Immature natural killer cell (primary cell): ENCODE measurements at regions not wholly inside any gene's neighbourhood (a gene's known extent, or its start where the extent isn't known, plus 50 kb on each side); places are given as distances from the start of the nearest gene placed in this dataset.
"Not testable (repeated sequence)": the region's sequence is repeated elsewhere in the genome, so short reads cannot be mapped to it uniquely, and the experiment has no call there.

Experiments used
- DNase-seq, 3 donors: peaks; one replicate each; pipeline ENCODE4 v3.0.0; 2022; ENCODE audit warnings: mixed read lengths in 1 of 3
- H3K27ac Mint-ChIP-seq, 6 donors: one replicate each; pipeline ENCODE4 v1.8.0; 2020; ENCODE audit warnings: mixed read lengths in 6 of 6, mild to moderate bottlenecking in 5 of 6, inconsistent platforms in 4 of 6, moderate library complexity in 3 of 6
- H3K27me3 Mint-ChIP-seq, 3 donors: one replicate each; pipeline ENCODE4 v1.8.0; 2020 to 2021; ENCODE audit warnings: low read depth in 3 of 3, mild to moderate bottlenecking in 3 of 3, mixed read lengths in 3 of 3, moderate library complexity in 3 of 3, inconsistent platforms in 1 of 3
- H3K36me3 Mint-ChIP-seq, 3 donors: one replicate each; pipeline ENCODE4 v1.8.0; 2020; ENCODE audit warnings: mixed read lengths in 3 of 3, inconsistent platforms in 2 of 3, mild to moderate bottlenecking in 2 of 3
- H3K4me1 Mint-ChIP-seq, 2 donors: one replicate each; pipeline ENCODE4 v1.8.0; 2020; ENCODE audit warnings: inconsistent platforms in 2 of 2, mild to moderate bottlenecking in 2 of 2, mixed read lengths in 2 of 2, moderate library complexity in 1 of 2
- H3K4me3 Mint-ChIP-seq, 5 donors: one replicate each; pipeline ENCODE4 v1.8.0; 2020; ENCODE audit warnings: mild to moderate bottlenecking in 5 of 5, mixed read lengths in 5 of 5, inconsistent platforms in 3 of 5, moderate library complexity in 3 of 5
- H3K9me3 Mint-ChIP-seq, 6 donors: one replicate each; pipeline ENCODE4 v1.8.0; 2020; ENCODE audit warnings: mild to moderate bottlenecking in 6 of 6, mixed read lengths in 6 of 6, inconsistent platforms in 4 of 6, moderate library complexity in 3 of 6

DNA sequence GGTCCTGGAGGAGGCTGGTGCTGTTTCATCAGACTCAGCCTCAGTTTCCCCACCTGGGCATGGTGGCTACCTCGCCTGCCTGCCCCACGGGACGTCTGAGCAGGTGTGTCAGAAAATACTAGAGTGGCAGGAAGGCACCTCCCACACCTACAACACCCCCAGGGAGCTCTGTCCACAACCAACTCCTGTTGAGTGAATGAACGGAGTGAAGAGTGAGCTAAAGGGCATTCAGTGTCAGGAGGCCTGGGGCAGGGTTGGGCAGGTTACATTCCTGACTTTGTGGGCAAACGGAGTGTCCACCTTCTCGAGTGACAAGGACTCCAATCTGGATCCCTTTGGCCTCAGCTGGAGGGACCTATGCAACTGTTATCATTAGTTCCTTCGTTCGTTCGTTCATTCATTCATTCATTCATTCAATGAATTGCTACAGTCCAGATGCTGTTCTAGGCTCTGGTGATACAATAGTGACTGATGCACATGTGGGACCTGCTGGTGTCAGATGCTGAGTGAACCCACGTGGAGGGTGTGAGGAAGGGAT is 195.2 kb downstream of the CTTN start:
- H3K27me3 Mint-ChIP-seq: peaks cover 4 to 17% (median 17%) of the 10 kb centered on the region in 3 donors
- H3K4me1 Mint-ChIP-seq: peaks cover 6 to 17% of the 10 kb centered on the region in 2 donors
- H3K36me3 Mint-ChIP-seq: no peaks in the 10 kb centered on the region
- no peak for DNase-seq
- H3K9me3 Mint-ChIP-seq: no peaks in the 10 kb centered on the region
- H3K4me3 Mint-ChIP-seq: no peak overlapping the region
- no peak overlapping the region for H3K27ac Mint-ChIP-seq

DNA sequence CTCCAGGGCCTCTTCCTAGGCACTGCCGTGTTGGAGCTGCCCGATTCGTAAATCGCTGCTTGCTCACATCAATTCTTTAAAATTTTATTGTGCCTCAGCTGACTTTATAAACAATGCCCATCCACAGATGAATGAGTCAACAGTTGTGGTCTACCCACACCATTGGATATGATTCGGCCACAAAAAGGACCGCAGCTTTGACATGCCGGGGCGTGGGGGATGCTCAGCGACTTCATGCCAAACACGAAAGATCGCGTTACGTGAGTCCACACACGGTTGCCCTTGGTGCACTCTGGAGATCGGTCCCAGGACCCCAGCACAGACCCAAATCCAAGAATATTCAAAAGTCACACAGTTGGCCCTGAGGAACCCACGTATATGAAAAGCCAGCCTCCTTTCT is 195.7 kb downstream of the CTTN start:
- Mint-ChIP-seq H3K4me3 (no peak overlapping the region), H3K9me3 (no peaks in the 10 kb centered on the region), H3K36me3 (no peaks in the 10 kb centered on the region), H3K27ac (no peak overlapping the region), H3K4me1 (peaks cover 6 to 17% of the 10 kb centered on the region in 2 donors), H3K27me3 (peaks cover 4 to 17% (median 17%) of the 10 kb centered on the region in 3 donors)
- no peak for DNase-seq

- Mint-ChIP-seq H3K4me3 (no peak overlapping the region), H3K36me3 (no peaks in the 10 kb centered on the region), H3K27ac (no peak overlapping the region), H3K27me3 (peaks cover 5 to 17% (median 16%) of the 10 kb centered on the region in 3 donors), H3K9me3 (no peaks in the 10 kb centered on the region), H3K4me1 (peaks cover 5 to 13% of the 10 kb centered on the region in 2 donors)
- no peak for DNase-seq
Measured at GRCh38 chr11:70594606-70595005, 196.3 kb downstream of the CTTN start.

DNA sequence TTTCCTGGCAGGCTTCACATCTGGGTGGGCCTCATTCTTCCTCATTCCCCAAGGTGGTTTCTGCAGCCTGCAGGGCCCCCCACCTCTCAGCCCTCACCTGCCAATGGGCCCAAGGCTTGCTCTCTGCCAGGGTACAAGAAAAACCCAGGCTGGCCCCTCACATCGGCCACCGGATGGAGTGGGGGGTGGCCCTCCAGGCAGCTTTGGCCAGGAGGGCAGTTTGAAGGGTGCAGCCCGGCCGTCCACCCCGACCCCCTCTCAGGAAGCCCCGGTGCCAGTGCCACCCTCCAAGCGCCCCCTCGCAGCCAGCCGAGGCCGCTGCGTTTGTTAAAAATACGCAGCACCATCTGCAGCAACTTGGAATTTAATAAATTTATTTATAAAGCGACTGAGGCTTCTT is 196.7 kb downstream of the CTTN start:
- H3K9me3 Mint-ChIP-seq: no peaks in the 10 kb centered on the region
- no peak overlapping the region for H3K27ac Mint-ChIP-seq
- H3K4me3 Mint-ChIP-seq: no peak overlapping the region
- no peaks in the 10 kb centered on the region for H3K36me3 Mint-ChIP-seq
- DNase-seq: no peak
- H3K27me3 Mint-ChIP-seq: peaks cover 8 to 17% (median 15%) of the 10 kb centered on the region in 3 donors
- H3K4me1 Mint-ChIP-seq: peaks cover 4 to 11% of the 10 kb centered on the region in 2 donors

GRCh38 chr11:70595452-70595851 is 197.1 kb downstream of the CTTN start:
- H3K4me3 Mint-ChIP-seq: no peak overlapping the region
- no peak overlapping the region for H3K27ac Mint-ChIP-seq
- no peak for DNase-seq

DNA sequence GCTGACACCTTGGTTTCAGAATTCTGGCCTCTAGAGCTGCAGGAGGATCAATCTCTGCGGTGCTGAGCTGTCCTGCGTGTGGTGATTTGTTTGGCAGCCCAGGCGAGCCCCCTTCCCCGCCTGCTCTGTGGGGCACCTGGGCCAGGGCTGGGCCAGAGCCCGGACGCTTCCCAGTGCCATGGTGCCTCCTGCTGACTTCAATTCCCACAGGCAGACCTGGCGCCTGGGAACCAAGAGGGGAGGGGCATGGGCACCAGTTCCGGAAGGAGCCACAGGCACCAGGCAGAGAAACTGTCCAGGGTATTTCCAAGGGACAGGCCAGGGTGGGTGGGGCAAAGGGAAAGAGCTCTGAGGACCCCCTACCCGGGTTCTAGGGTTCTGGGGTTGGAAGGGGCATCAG is 197.8 kb downstream of the CTTN start:
- Mint-ChIP-seq H3K4me3 (no peak overlapping the region), H3K4me1 (peaks cover 0 to under 1% of the 10 kb centered on the region in 2 donors), H3K36me3 (no peaks in the 10 kb centered on the region), H3K27ac (no peak overlapping the region), H3K9me3 (no peaks in the 10 kb centered on the region), H3K27me3 (peaks cover 7 to 12% (median 8%) of the 10 kb centered on the region in 3 donors)
- DNase-seq: no peak

More at GRCh38 chr11:70595452-70595851, 197.1 kb downstream of the CTTN start:
- peaks cover 4 to 7% of the 10 kb centered on the region in 2 donors for H3K4me1 Mint-ChIP-seq
- peaks cover 8 to 17% (median 11%) of the 10 kb centered on the region in 3 donors for H3K27me3 Mint-ChIP-seq
- no peaks in the 10 kb centered on the region for H3K9me3 Mint-ChIP-seq
- no peaks in the 10 kb centered on the region for H3K36me3 Mint-ChIP-seq

DNA sequence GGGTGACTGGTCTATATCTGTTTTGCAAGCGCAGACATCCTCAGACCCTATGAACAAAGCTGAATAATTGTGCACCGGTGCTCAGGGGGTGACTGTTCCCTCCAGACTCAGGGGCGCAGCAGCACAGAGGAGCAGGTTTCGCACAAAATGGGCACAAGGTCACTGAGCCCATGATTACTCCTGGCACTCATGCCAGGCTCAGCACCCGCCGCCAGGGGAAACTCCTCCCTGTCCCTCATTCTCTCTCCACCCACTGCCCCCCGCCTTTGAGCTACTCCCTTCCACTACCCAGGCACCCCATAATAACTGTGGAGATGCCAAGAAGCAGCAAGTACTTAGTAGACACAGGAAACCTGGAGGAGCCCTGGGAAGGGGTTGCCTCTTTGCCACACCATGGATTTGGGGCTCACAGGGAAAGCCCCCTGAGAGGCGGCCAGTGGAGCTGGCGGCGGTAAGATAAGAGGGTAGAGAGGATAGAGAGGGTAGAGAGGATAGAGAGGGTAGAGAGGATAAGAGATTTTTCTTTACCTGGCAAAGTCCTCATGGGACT is 198.8 kb downstream of the CTTN start:
- H3K4me1 Mint-ChIP-seq: no peaks in the 10 kb centered on the region
- H3K27ac Mint-ChIP-seq: no peak overlapping the region
- no peak overlapping the region for H3K4me3 Mint-ChIP-seq
- H3K9me3 Mint-ChIP-seq: no peaks in the 10 kb centered on the region
- no peaks in the 10 kb centered on the region for H3K36me3 Mint-ChIP-seq
- no peak for DNase-seq
- peaks cover 7 to 12% (median 8%) of the 10 kb centered on the region in 3 donors for H3K27me3 Mint-ChIP-seq

DNA sequence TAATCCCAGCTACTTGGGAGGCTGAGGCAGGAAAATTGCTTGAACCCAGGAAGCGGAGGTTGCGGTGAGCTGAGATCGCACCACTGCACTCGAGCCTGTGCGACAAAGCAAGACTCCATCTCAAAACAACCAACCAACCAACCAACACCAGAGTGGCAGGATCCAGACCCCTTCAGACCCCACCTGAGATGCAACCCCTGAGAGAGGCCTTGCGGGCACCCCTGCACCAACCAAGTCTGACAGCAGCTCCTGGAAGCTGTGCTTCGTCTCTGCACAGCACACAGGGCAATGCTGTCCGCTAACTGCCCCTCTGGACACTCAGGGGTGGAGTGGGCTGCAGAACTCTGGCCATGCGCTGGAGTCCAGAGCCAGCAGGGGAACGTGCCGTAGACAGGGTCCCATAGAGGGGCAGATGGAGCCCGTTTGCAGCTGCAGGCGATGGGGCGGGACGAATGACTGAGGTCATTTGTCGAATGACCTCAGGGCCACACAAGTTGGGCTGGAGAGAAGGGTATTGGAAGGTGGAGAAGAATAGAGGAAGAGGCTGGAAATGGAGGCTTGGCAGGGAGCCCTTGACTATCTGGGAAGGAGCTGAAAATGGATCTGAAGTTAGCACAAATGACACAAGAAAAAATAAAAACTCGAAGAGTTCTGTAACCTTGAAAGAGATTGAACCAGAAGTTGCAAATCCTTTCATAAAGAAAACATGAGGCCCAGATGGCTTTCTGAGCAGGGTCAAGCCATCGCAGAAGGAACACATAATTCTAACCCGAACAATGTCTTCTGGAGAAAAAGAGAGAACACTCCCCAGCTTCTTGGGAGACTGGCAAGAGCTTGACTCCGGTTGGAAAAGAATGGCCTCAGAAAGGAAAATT is 199.7 kb downstream of the CTTN start:
- Mint-ChIP-seq H3K4me3 (no peak overlapping the region), H3K4me1 (no peaks in the 10 kb centered on the region), H3K36me3 (no peaks in the 10 kb centered on the region), H3K9me3 (no peaks in the 10 kb centered on the region), H3K27ac (no peak overlapping the region), H3K27me3 (peaks cover 7 to 12% (median 8%) of the 10 kb centered on the region in 3 donors)
- DNase-seq: no peak

- H3K9me3 Mint-ChIP-seq, DNase-seq, H3K27me3 Mint-ChIP-seq, H3K4me3 Mint-ChIP-seq, H3K27ac Mint-ChIP-seq, H3K4me1 Mint-ChIP-seq, H3K36me3 Mint-ChIP-seq: not testable (repeated sequence)
Measured at GRCh38 chr11:70600911-70601415, 202.6 kb downstream of the CTTN start.

GRCh38 chr11:70601861-70602538 is 203.7 kb downstream of the CTTN start:
- Mint-ChIP-seq H3K4me3 (no peak overlapping the region), H3K27ac (no peak overlapping the region), H3K36me3 (no peaks in the 10 kb centered on the region), H3K4me1 (no peaks in the 10 kb centered on the region), H3K9me3 (no peaks in the 10 kb centered on the region), H3K27me3 (peaks cover 2 to 9% (median 5%) of the 10 kb centered on the region in 3 donors)
- no peak for DNase-seq

DNA sequence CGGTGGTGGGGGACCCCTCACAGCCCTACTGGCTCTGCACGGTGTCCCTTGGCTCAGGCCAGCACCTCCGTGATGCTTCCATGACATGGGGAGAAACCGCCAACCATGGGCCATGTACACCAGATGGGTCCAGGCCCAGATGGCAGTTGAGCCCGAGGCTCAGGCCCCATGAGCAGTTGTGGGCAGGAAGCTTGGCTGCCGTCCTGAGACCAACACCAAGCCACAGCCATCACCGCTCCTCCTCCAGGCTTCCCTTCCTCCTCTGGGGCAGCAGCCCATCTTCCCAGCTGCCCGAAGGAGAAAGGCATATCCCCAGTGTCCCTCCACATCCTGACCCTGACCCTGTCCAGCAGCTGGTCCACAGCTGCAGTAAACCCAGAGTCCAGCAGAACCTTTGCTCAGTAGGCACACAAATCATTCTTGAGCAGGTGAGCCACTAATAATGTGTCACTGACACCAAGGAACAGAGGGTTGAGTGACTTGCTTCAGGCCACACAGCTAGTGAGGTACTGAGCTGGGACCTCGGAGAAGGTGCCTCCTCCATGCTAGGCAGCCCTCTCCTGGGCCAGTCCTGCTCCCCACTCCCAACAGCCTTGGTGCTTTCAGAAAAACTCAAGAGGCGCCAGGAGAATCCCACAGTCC is 204.9 kb downstream of the CTTN start:
- H3K36me3 Mint-ChIP-seq: no peaks in the 10 kb centered on the region
- H3K4me1 Mint-ChIP-seq: no peaks in the 10 kb centered on the region
- H3K9me3 Mint-ChIP-seq: no peaks in the 10 kb centered on the region
- no peak overlapping the region for H3K27ac Mint-ChIP-seq
- H3K4me3 Mint-ChIP-seq: no peak overlapping the region
- H3K27me3 Mint-ChIP-seq: peaks cover 0 to 6% (median 3%) of the 10 kb centered on the region in 3 donors
- no peak for DNase-seq

DNA sequence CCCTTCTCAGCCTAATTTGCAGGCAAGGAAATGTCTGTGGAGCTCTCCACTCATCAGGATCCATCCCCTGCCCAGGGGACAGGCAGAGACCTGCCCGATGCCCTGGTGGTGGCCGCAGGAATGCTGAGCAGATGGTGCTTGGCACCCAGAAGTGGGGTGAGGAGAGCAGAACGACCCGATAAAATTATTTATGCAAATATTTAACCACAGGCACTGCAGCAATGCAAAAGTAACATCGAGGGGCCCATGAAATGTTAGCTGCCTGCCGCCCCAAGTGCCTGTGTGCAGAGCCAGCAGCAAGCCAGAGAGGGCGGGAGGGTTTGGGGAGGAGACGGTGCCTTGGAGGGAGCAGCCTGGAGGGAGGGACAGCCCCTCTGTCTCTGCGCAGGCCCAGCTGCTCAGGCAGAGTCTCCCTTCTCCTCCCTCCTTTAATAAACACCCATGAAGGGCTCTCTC is 205.5 kb downstream of the CTTN start:
- Mint-ChIP-seq H3K4me1 (no peaks in the 10 kb centered on the region), H3K36me3 (no peaks in the 10 kb centered on the region), H3K4me3 (no peak overlapping the region), H3K27ac (no peak overlapping the region), H3K27me3 (peaks cover 0 to 6% (median 0%) of the 10 kb centered on the region in 3 donors), H3K9me3 (no peaks in the 10 kb centered on the region)
- no peak for DNase-seq

DNA sequence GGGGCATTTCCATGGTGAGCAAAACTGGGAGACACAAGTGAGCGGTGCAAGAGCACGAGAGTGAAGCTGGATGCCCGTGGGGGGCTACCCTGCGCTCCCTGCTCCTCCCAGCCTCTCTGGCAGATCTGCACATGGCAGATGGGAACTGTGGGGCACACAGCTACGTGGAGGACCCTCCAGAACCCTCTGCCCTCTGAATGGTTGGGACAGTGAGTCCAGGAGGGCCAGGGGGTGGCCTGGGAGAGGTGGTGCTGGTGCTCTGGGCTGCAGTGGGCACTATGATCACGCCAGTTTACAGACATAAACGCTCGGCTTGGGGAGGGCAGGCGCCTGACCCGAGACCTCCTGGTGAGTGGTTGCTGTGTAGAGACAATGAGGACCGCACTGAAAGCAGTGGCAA is 205.9 kb downstream of the CTTN start:
- Mint-ChIP-seq H3K27ac (no peak overlapping the region), H3K27me3 (peaks cover 0 to 6% (median 0%) of the 10 kb centered on the region in 3 donors), H3K36me3 (no peaks in the 10 kb centered on the region), H3K4me3 (no peak overlapping the region), H3K4me1 (no peaks in the 10 kb centered on the region), H3K9me3 (no peaks in the 10 kb centered on the region)
- DNase-seq: no peak
